IMR-90 (cell line): ENCODE measurements at regions not wholly inside any gene's neighbourhood (a gene's known extent, or its start where the extent isn't known, plus 50 kb on each side); places are given as distances from the start of the nearest gene placed in this dataset.

Experiments
- ATAC-seq: fragments of 200-7000 bp; cut with Tn5 transposase; 2 replicates; pipeline ENCODE4 v1.9.1; 2020; ENCODE audit warnings: low read depth, mild to moderate bottlenecking, moderate library complexity
- BruUV-seq: library from RNA; stranded (reverse); fragments of 400-500 nt; replicated peaks from 2 replicates; lab custom pipeline; 2021; lab: Mats Ljungman, UMichigan
- CTCF ChIA-PET: fragments of 300-600 bp; formaldehyde crosslinking; extraction: SDS; loops from one replicate; lab custom pipeline; 2021; ENCODE audit warnings: antibody characterized with exemption; lab: Yijun Ruan, JAX
- POLR2A ChIA-PET: fragments of 300-600 bp; sonication (Branson Sonifier 250); formaldehyde crosslinking; loops from one replicate; lab custom pipeline; 2022; ENCODE audit warnings: antibody characterized with exemption; ENCODE audit not compliant: unreplicated experiment; lab: Charles Lee
- DNase-seq: peaks from one replicate; pipeline ENCODE4 v3.0.0; 2013
- H2AFZ ChIP-seq: replicated peaks from 2 replicates; pipeline ENCODE3; 2013; ENCODE audit warnings: low read length, mild to moderate bottlenecking; ENCODE audit not compliant: poor library complexity
- H2AK5ac ChIP-seq: 2 replicates; pipeline ENCODE4 v1.6.1; 2013; ENCODE audit warnings: low read depth, low read length, inconsistent platforms
- H2AK9ac ChIP-seq: replicated peaks from 2 replicates; pipeline ENCODE3; 2013; ENCODE audit warnings: mild to moderate bottlenecking, low read depth, low read length, moderate library complexity; ENCODE audit not compliant: poor library complexity
- H2BK120ac ChIP-seq: 2 replicates; pipeline ENCODE4 v1.6.1; 2013; ENCODE audit warnings: low read depth, low read length, inconsistent platforms
- H2BK15ac ChIP-seq: 3 replicates; pipeline ENCODE4 v1.6.1; 2013; ENCODE audit warnings: low read depth, low read length, inconsistent platforms
- H2BK20ac ChIP-seq: 2 replicates; pipeline ENCODE4 v1.6.1; 2013; ENCODE audit warnings: low read depth, mild to moderate bottlenecking, inconsistent platforms, low read length, moderate library complexity
- H2BK5ac ChIP-seq: 2 replicates; pipeline ENCODE4 v1.6.1; 2013; ENCODE audit warnings: mild to moderate bottlenecking, low read depth, low read length, inconsistent platforms; ENCODE audit not compliant: poor library complexity, severe bottlenecking
- H3K14ac ChIP-seq: replicated peaks from 2 replicates; pipeline ENCODE4 v1.6.1; 2013; ENCODE audit warnings: low read depth, low read length, inconsistent platforms
- H3K18ac ChIP-seq: 2 replicates; pipeline ENCODE4 v1.6.1; 2013; ENCODE audit warnings: low read depth, low read length, control low read depth
- H3K23ac ChIP-seq: 2 replicates; pipeline ENCODE4 v1.6.1; 2013; ENCODE audit warnings: low read depth, low read length, inconsistent platforms
- H3K27ac ChIP-seq: 2 replicates; pipeline ENCODE4 v1.5.1; 2013; ENCODE audit warnings: mild to moderate bottlenecking, control low read depth, low read length; ENCODE audit not compliant: insufficient read depth
- H3K27me3 ChIP-seq: 2 replicates; pipeline ENCODE4 v1.6.1; 2013; ENCODE audit warnings: low read length; ENCODE audit not compliant: control insufficient read depth, insufficient read depth
- H3K36me3 ChIP-seq: 2 replicates; pipeline ENCODE4 v1.6.1; 2013; ENCODE audit warnings: low read length, mixed read lengths; ENCODE audit not compliant: control insufficient read depth, insufficient read depth
- H3K4ac ChIP-seq: 2 replicates; pipeline ENCODE4 v1.6.1; 2013; ENCODE audit warnings: low read depth, low read length, inconsistent platforms
- H3K4me1 ChIP-seq: 2 replicates; pipeline ENCODE4 v1.6.1; 2013; ENCODE audit warnings: low read length, mixed read lengths; ENCODE audit not compliant: control insufficient read depth, insufficient read depth
- H3K4me2 ChIP-seq: 2 replicates; pipeline ENCODE4 v1.6.1; 2013; ENCODE audit warnings: low read depth, mild to moderate bottlenecking, control low read depth, low read length, moderate library complexity
- H3K4me3 ChIP-seq: 2 replicates; pipeline ENCODE4 v1.5.1; 2013; ENCODE audit warnings: low read depth, mild to moderate bottlenecking, control low read depth, low read length, moderate library complexity; ENCODE audit not compliant: insufficient read depth
- H3K56ac ChIP-seq: 2 replicates; pipeline ENCODE4 v1.6.1; 2013; ENCODE audit warnings: low read length, inconsistent platforms; ENCODE audit not compliant: insufficient read depth; ENCODE audit errors: extremely low read depth
- H3K79me1 ChIP-seq, 2 experiments: 2 replicates each; pipeline ENCODE4 v1.6.1; 2013; ENCODE audit warnings: low read length in 2 of 2, inconsistent platforms in 1 of 2, low read depth in 1 of 2
- H3K9ac ChIP-seq: 2 replicates; pipeline ENCODE4 v1.6.1; 2013; ENCODE audit warnings: low read depth, low read length, control low read depth
- H3K9me1 ChIP-seq: 2 replicates; pipeline ENCODE4 v1.6.1; 2013; ENCODE audit warnings: low read length, inconsistent platforms; ENCODE audit not compliant: insufficient read depth
- H3K9me3 ChIP-seq: 2 replicates; pipeline ENCODE4 v1.6.1; 2013; ENCODE audit warnings: low read length; ENCODE audit not compliant: control insufficient read depth, insufficient read depth
- H4K20me1 ChIP-seq: 2 replicates; pipeline ENCODE4 v1.6.1; 2013; ENCODE audit warnings: low read length, inconsistent platforms; ENCODE audit not compliant: insufficient read depth
- H4K5ac ChIP-seq: 2 replicates; pipeline ENCODE4 v1.6.1; 2013; ENCODE audit warnings: mild to moderate bottlenecking, low read depth, low read length, control low read depth
- H4K8ac ChIP-seq, 2 experiments: 2 replicates each; pipeline ENCODE4 v1.6.1; 2013; ENCODE audit warnings: low read depth in 2 of 2, low read length in 2 of 2, control low read depth in 1 of 2, inconsistent platforms in 1 of 2
- H4K91ac ChIP-seq: 2 replicates; pipeline ENCODE4 v1.6.1; 2013; ENCODE audit warnings: low read depth, low read length, inconsistent platforms; ENCODE audit not compliant: insufficient read depth
- MAZ ChIP-seq: IDR thresholded peaks from 2 replicates; pipeline ENCODE4 v1.6.1; 2012; ENCODE audit warnings: low read depth, mild to moderate bottlenecking, low read length, improper control_type of control experiment, moderate library complexity, borderline replicate concordance
- SMC3 ChIP-seq: fragments of 150-350 bp; IDR thresholded peaks from 2 replicates; pipeline ENCODE4 v1.6.1; 2016; ENCODE audit warnings: low read depth, mild to moderate bottlenecking, antibody characterized with exemption, low read length, moderate library complexity
- WGBS, 2 experiments: methylation state at CpG; one replicate each; pipeline versions ENCODE4 v1.1.5 to v1.1.7; 2013; ENCODE audit warnings: missing lambda C conversion rate in 2 of 2; ENCODE audit not compliant: insufficient read length in 1 of 2; ENCODE audit errors: extremely low coverage in 2 of 2; 5-methylcytosine and 5-hydroxymethylcytosine counted together
- dilution Hi-C: fragments of 300-500 bp; cut with HindIII; formaldehyde crosslinking; loops from one replicate; pipeline ENCODE4 v1.14.3; 2018; ENCODE audit warnings: low sequenced_read_pairs; ENCODE audit not compliant: unreplicated experiment
- in situ Hi-C: fragments of 300-500 bp; cut with MboI; formaldehyde crosslinking; loops from 3 replicates; pipeline ENCODE4 v1.14.3; 2019; ENCODE audit warnings: low sequenced_read_pairs, inconsistent platforms, mixed read lengths
- intact Hi-C: fragments of 100-400 bp; cut with micrococcal nuclease; formaldehyde crosslinking; loops from 2 replicates; pipeline ENCODE4 v1.10.0; 2022

- in situ Hi-C loops (no loop called here), intact Hi-C loops (no loop called here), dilution Hi-C loops (no loop called here)
- no peak overlapping the region for H4K8ac ChIP-seq
- no TSS peak for BruUV-seq
- no peak overlapping the region for H3K4me3 ChIP-seq
- H2BK15ac ChIP-seq: no peak overlapping the region
- ATAC-seq (no peak), DNase-seq (no peak)
- ChIA-PET CTCF (interaction anchor here (0.7 kb wide), 1 partner anchor 16 kb away, joined by 4 read pairs; no protein-coding TSS in a partner anchor), POLR2A (no interaction called here)
- WGBS, 2 experiments: no CpG with 5 or more reads among the region's 3 CpGs
- H4K20me1 ChIP-seq: no peaks in the 10 kb centered on the region
- no peaks in the 10 kb centered on the region for H3K4me1 ChIP-seq
- no peak overlapping the region for H3K18ac ChIP-seq
- H4K91ac ChIP-seq: no peak overlapping the region
- H3K4ac ChIP-seq: no peak overlapping the region
- H2BK120ac ChIP-seq: no peak overlapping the region
- no peaks in the 10 kb centered on the region for H3K79me1 ChIP-seq
- H3K9me1 ChIP-seq: no peaks in the 10 kb centered on the region
- H3K23ac ChIP-seq: no peak overlapping the region
- no peak overlapping the region for H4K5ac ChIP-seq
- H3K9ac ChIP-seq: no peak overlapping the region
- H3K4me2 ChIP-seq: no peak overlapping the region
- H2BK20ac ChIP-seq: no peak overlapping the region
- no peaks in the 10 kb centered on the region for H3K27me3 ChIP-seq
- no peak overlapping the region for H2AK5ac ChIP-seq
- no peak overlapping the region for H2AFZ ChIP-seq
- no peak overlapping the region for H3K14ac ChIP-seq
- H3K36me3 ChIP-seq: no peaks in the 10 kb centered on the region
- no peak overlapping the region for H3K27ac ChIP-seq
- H3K56ac ChIP-seq: no peak overlapping the region
- H3K9me3 ChIP-seq: peaks cover 2% of the 10 kb centered on the region; the same call in 1 of the 2 replicates
- TF ChIP-seq SMC3 (no peak), MAZ (no peak)
- H2AK9ac ChIP-seq: no peak overlapping the region
- H2BK5ac ChIP-seq: no peak overlapping the region
Observed at GRCh38 chr5:92418341-92418740, 1035.2 kb upstream of the ARRDC3 start.
